GM18502 (cell line): ENCODE measurements at regions not wholly inside any gene's neighbourhood (a gene's known extent, or its start where the extent isn't known, plus 50 kb on each side); places are given as distances from the start of the nearest gene placed in this dataset.
"Not testable (repeated sequence)": the region's sequence is repeated elsewhere in the genome, so short reads cannot be mapped to it uniquely, and the experiment has no call there.

Experiments used
- ATAC-seq: cut with Tn5 transposase; IDR thresholded peaks from one replicate; pipeline ENCODE4 v1.9.1; 2021; ENCODE audit warnings: mild to moderate bottlenecking; ENCODE audit not compliant: unreplicated experiment, poor library complexity

- no peak for ATAC-seq
Observed at GRCh38 chr10:33722067-33722466, 387.6 kb upstream of the NRP1 start.

GRCh38 chr10:33721509-33721908, 387.0 kb upstream of the NRP1 start:
- no peak for ATAC-seq

GRCh38 chr10:33720161-33720560, 385.7 kb upstream of the NRP1 start:
- ATAC-seq, result no peak

GRCh38 chr10:33719005-33719703, 384.7 kb upstream of the NRP1 start:
- ATAC-seq, result no peak

GRCh38 chr10:33716501-33717267, 382.2 kb upstream of the NRP1 start:
- no peak for ATAC-seq

GRCh38 chr10:33715303-33715975, 381.0 kb upstream of the NRP1 start:
- no peak for ATAC-seq

- no peak for ATAC-seq
Observed at GRCh38 chr10:33712825-33713224, 378.4 kb upstream of the NRP1 start.

- no peak for ATAC-seq
Observed at GRCh38 chr10:33710006-33710405, 375.5 kb upstream of the NRP1 start.

- no peak for ATAC-seq
Observed at GRCh38 chr10:33709008-33709753, 374.7 kb upstream of the NRP1 start.

- no peak for ATAC-seq
Observed at GRCh38 chr10:33708561-33708960, 374.1 kb upstream of the NRP1 start.

- no peak for ATAC-seq
Observed at GRCh38 chr10:33706746-33707145, 372.3 kb upstream of the NRP1 start.

- no peak for ATAC-seq
Observed at GRCh38 chr10:33706191-33706590, 371.7 kb upstream of the NRP1 start.

GRCh38 chr10:33704214-33704830, 369.9 kb upstream of the NRP1 start:
- ATAC-seq, result no peak

GRCh38 chr10:33703501-33704213, 369.2 kb upstream of the NRP1 start:
- no peak for ATAC-seq

- ATAC-seq, result no peak
Observed at GRCh38 chr10:33698033-33698432, 363.6 kb upstream of the NRP1 start.

GRCh38 chr10:33697016-33697415, 362.5 kb upstream of the NRP1 start:
- ATAC-seq, result no peak

GRCh38 chr10:33695536-33695935, 361.1 kb upstream of the NRP1 start:
- no peak for ATAC-seq

- ATAC-seq, result not testable (repeated sequence)
Observed at GRCh38 chr10:33690536-33690935, 356.1 kb upstream of the NRP1 start.

GRCh38 chr10:33688506-33688905, 354.0 kb upstream of the NRP1 start:
- no peak for ATAC-seq

- no peak for ATAC-seq
Observed at GRCh38 chr10:33684211-33684611, 349.7 kb upstream of the NRP1 start.
